ENCODE measurements at regions not wholly inside any gene's neighbourhood (a gene's known extent, or its start where the extent isn't known, plus 50 kb on each side); places are given as distances from the start of the nearest gene placed in this dataset.

GRCh38 chr6:106805771-106806170, 168.8 kb downstream of the CD24 start:
- intact Hi-C loops (cut with DNase I) = no loop called here
- TF ChIP-seq, protein P1, sequence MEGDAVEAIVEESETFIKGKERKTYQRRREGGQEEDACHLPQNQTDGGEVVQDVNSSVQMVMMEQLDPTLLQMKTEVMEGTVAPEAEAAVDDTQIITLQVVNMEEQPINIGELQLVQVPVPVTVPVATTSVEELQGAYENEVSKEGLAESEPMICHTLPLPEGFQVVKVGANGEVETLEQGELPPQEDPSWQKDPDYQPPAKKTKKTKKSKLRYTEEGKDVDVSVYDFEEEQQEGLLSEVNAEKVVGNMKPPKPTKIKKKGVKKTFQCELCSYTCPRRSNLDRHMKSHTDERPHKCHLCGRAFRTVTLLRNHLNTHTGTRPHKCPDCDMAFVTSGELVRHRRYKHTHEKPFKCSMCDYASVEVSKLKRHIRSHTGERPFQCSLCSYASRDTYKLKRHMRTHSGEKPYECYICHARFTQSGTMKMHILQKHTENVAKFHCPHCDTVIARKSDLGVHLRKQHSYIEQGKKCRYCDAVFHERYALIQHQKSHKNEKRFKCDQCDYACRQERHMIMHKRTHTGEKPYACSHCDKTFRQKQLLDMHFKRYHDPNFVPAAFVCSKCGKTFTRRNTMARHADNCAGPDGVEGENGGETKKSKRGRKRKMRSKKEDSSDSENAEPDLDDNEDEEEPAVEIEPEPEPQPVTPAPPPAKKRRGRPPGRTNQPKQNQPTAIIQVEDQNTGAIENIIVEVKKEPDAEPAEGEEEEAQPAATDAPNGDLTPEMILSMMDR (IDR thresholded peaks at IDR 0.05) = no peak
- TF ChIP-seq POLR2A (IDR thresholded peaks at IDR 0.05) = no peak
- DNase-seq = no peak
- Histone ChIP-seq H3K27me3 (no peaks in the 10 kb centered on the region), H3K9me3 (peaks cover 0 to 39% (median 25%) of the 10 kb centered on the region in 3 donors), H3K4me1 (peaks cover 0 to 11% (median 2%) of the 10 kb centered on the region in 3 donors), H3K27ac (no peak overlapping the region), H3K4me3 (no peak overlapping the region), H3K36me3 (no peaks in the 10 kb centered on the region)
- 93% methylated on average over 6 of the region's 27 CpGs; no CpG with 5 or more reads in 1 of the 2 donors for WGBS, 2 donors

DNA sequence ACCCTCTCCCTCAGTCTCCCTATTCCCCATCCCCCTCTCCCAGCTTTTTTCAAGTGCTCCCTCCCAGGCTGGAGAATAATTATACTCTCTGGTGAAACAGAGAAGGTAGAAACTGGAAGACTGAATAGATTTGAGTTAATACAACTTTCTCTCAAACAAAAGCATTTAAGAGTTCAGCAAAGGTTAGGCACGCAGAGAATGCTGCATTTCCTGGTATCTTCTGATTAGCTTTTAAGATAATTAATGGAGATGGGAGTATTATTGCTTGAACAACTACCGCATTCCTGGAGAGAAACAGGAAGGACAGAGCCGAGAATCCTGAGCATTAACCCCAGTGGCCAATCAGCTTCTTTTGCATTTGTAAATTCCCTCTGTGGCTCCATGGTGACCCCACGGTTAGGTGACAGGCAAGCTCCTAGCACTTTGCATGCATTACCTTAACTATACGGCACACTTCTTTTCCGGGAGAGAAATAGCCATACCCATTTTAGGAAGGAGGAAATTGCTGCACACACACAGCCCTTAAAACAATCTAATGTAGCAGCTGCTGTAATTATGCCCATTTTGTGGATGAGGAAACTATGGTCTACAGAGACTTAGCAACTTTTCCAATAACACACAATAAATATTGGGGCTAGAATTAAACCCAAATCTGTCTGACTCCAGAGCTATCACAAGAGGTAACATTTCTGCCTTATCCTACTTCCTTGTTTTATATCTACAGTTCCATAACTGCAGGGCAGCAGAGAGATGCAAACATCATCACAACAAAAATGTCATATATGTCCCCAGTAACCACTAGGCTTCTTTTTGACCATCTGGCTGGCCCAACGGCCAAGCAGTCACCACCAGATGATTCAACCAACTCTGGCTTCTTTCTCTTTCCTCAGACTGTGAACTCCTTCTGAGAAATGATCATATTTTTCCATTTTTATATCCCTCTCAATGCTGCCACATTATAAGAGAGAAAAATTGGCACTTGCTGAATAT, 169.9 kb downstream of the CD24 start:
- no peaks in the 10 kb centered on the region for H3K27me3 ChIP-seq
- no peaks in the 10 kb centered on the region for H3K36me3 ChIP-seq
- peaks cover 0 to 28% (median 24%) of the 10 kb centered on the region in 3 donors for H3K9me3 ChIP-seq
- TF ChIP-seq, protein P1 (IDR thresholded peaks at IDR 0.05) = no peak
- TF ChIP-seq POLR2A (IDR thresholded peaks at IDR 0.05) = no peak
- no peak overlapping the region for H3K4me3 ChIP-seq
- peaks cover 0 to 22% (median 5%) of the 10 kb centered on the region in 3 donors for H3K4me1 ChIP-seq
- DNase-seq = no peak
- intact Hi-C loops (cut with DNase I) = no loop called here
- no peak overlapping the region for H3K27ac ChIP-seq
- WGBS, 2 donors = 53 to 60% methylated on average over 7 of the region's 7 CpGs

DNA sequence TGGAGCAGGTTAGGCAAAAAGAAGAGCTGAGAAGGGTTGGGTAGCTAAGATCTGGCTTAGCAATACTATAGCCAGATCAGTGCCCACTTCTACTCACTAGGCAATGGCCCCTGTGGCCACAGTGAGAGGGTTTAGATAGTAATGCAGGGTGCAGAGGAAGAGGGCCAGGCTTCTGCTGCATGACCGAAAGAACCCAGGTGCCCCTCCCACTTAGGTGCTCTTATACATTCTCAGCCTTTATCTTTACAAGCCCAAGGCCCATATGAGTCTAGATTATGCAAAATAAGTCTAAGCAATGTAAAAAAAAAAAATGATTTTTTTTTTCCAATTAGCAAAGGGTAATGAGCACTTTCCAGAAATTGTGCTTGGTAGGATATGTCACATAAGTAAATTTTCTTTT, 171.3 kb downstream of the CD24 start:
- Histone ChIP-seq H3K27ac (no peak overlapping the region), H3K4me3 (no peak overlapping the region), H3K27me3 (no peaks in the 10 kb centered on the region), H3K36me3 (no peaks in the 10 kb centered on the region), H3K4me1 (peaks cover 4 to 37% (median 15%) of the 10 kb centered on the region in 3 donors), H3K9me3 (peaks cover 0 to 13% (median 9%) of the 10 kb centered on the region in 3 donors)
- no peak for TF ChIP-seq POLR2A (IDR thresholded peaks at IDR 0.05)
- TF ChIP-seq, protein P1 (IDR thresholded peaks at IDR 0.05) = no peak
- intact Hi-C loops (cut with DNase I) = no loop called here
- 73 to 100% methylated on average over 1 of the region's 1 CpG for WGBS, 2 donors
- no peak for DNase-seq

- Histone ChIP-seq H3K27me3 (no peaks in the 10 kb centered on the region), H3K36me3 (no peaks in the 10 kb centered on the region), H3K4me1 (peaks cover 8 to 47% (median 19%) of the 10 kb centered on the region in 3 donors), H3K27ac (no peak overlapping the region), H3K4me3 (no peak overlapping the region), H3K9me3 (peaks cover 0 to 3% (median 0%) of the 10 kb centered on the region in 3 donors)
- 57 to 73% methylated on average over 1 to 5 of the region's 5 CpGs for WGBS, 2 donors
- TF ChIP-seq, protein P1 (IDR thresholded peaks at IDR 0.05) = no peak
- no peak for TF ChIP-seq POLR2A (IDR thresholded peaks at IDR 0.05)
- intact Hi-C loops (cut with DNase I) = no loop called here
- no peak for DNase-seq
These were observed 172.4 kb downstream of the CD24 start for GRCh38 chr6:106802139-106802538.

DNA sequence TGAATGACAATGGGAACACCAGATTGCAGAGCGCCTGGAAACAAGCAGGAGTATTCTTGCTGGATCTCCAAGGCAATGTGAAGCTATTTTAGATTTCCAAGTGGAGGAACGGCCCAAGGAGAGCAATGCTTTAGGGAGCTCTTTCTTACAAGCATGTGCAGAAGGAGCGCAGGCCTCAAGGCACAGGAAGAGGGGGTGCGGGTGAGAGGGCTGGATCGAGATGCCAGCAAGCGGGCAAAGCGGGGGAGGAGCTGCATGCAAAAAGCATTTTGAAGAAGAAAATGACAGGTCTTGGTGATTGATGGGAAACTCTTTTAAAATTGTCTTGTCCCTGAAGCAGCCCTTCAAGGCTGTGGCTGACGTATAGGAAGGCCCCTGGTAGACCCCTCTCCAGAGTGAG, 171.9 kb downstream of the QRSL1 start:
- Histone ChIP-seq H3K36me3 (no peaks in the 10 kb centered on the region), H3K4me3 (no peak overlapping the region), H3K9me3 (no peaks in the 10 kb centered on the region), H3K27me3 (no peaks in the 10 kb centered on the region), H3K4me1 (peaks cover 8 to 54% (median 19%) of the 10 kb centered on the region in 3 donors), H3K27ac (peak overlapping the region in 1 of 4 donors; percentile 86)
- WGBS, 2 donors = 95 to 98% methylated on average over 8 of the region's 8 CpGs
- no peak for DNase-seq
- intact Hi-C loops (cut with DNase I) = no loop called here
- no peak for TF ChIP-seq POLR2A (IDR thresholded peaks at IDR 0.05)
- TF ChIP-seq, protein P1 (IDR thresholded peaks at IDR 0.05) = no peak

Measured in esophagus squamous epithelium (tissue), 5 donors.